ENCODE measurements at regions not wholly inside any gene's neighbourhood (a gene's known extent, or its start where the extent isn't known, plus 50 kb on each side); places are given as distances from the start of the nearest gene placed in this dataset.
"Not testable (repeated sequence)": the region's sequence is repeated elsewhere in the genome, so short reads cannot be mapped to it uniquely, and the experiment has no call there.

- no peak for DNase-seq (ENCODE audit: low spot score)
Observed at GRCh38 chr6:10343320-10343719, 71.6 kb downstream of the TFAP2A start.

GRCh38 chr6:10341605-10342004 is 73.3 kb downstream of the TFAP2A start:
- DNase-seq (ENCODE audit: low spot score) = no peak

- no peak for DNase-seq (ENCODE audit: low spot score)
Observed at GRCh38 chr6:10338151-10338550, 76.7 kb downstream of the TFAP2A start.

GRCh38 chr6:10337376-10337775 is 77.5 kb downstream of the TFAP2A start:
- not testable (repeated sequence) for DNase-seq (ENCODE audit: low spot score)

- no peak for DNase-seq (ENCODE audit: low spot score)
Observed at GRCh38 chr6:10332111-10332510, 82.8 kb downstream of the TFAP2A start.

GRCh38 chr6:10331334-10331968 is 83.4 kb downstream of the TFAP2A start:
- no peak for DNase-seq (ENCODE audit: low spot score)

- no peak for DNase-seq (ENCODE audit: low spot score)
Observed at GRCh38 chr6:10330515-10330914, 84.4 kb downstream of the TFAP2A start.

- no peak for DNase-seq (ENCODE audit: low spot score)
Observed at GRCh38 chr6:10323018-10323417, 91.9 kb downstream of the TFAP2A start.

- DNase-seq (ENCODE audit: low spot score) = no peak
Observed at GRCh38 chr6:10320291-10320690, 94.6 kb downstream of the TFAP2A start.

GRCh38 chr6:10316373-10316721 is 98.5 kb downstream of the TFAP2A start:
- peak; percentile 30 for DNase-seq (ENCODE audit: low spot score)

GRCh38 chr6:10315658-10316372 is 99.1 kb downstream of the TFAP2A start:
- no peak for DNase-seq (ENCODE audit: low spot score)

- no peak for DNase-seq (ENCODE audit: low spot score)
Observed at GRCh38 chr6:10315034-10315433, 99.8 kb downstream of the TFAP2A start.

GRCh38 chr6:10314163-10314955 is 100.5 kb downstream of the TFAP2A start:
- peak; percentile 29 for DNase-seq (ENCODE audit: low spot score)

GRCh38 chr6:10313799-10314162 is 101.1 kb downstream of the TFAP2A start:
- DNase-seq (ENCODE audit: low spot score) = no peak

GRCh38 chr6:10312445-10312844 is 102.4 kb downstream of the TFAP2A start:
- no peak for DNase-seq (ENCODE audit: low spot score)

GRCh38 chr6:10311546-10312405 is 103.1 kb downstream of the TFAP2A start:
- not testable (repeated sequence) for DNase-seq (ENCODE audit: low spot score)

- DNase-seq (ENCODE audit: low spot score) = peak; percentile 88
Observed at GRCh38 chr6:10310826-10311225, 104.0 kb downstream of the TFAP2A start.

GRCh38 chr6:10310330-10310653 is 104.6 kb downstream of the TFAP2A start:
- no peak for DNase-seq (ENCODE audit: low spot score)

- no peak for DNase-seq (ENCODE audit: low spot score)
Observed at GRCh38 chr6:10309457-10310329, 105.2 kb downstream of the TFAP2A start.

GRCh38 chr6:10307476-10307875 is 107.4 kb downstream of the TFAP2A start:
- DNase-seq (ENCODE audit: low spot score) = no peak

GRCh38 chr6:10307028-10307427 is 107.8 kb downstream of the TFAP2A start:
- no peak for DNase-seq (ENCODE audit: low spot score)

Measured in HT-29 (cell line).